Caki2 (cell line): ENCODE measurements at regions not wholly inside any gene's neighbourhood (a gene's known extent, or its start where the extent isn't known, plus 50 kb on each side); places are given as distances from the start of the nearest gene placed in this dataset.
"Not testable (repeated sequence)": the region's sequence is repeated elsewhere in the genome, so short reads cannot be mapped to it uniquely, and the experiment has no call there.

Experiments
- DNase-seq: peaks from one replicate; pipeline ENCODE4 v3.0.0-alpha.2; 2015; ENCODE audit warnings: low read depth
- in situ Hi-C: cut with HindIII; loops from 2 replicates; pipeline ENCODE4 v1.10.0; 2016; ENCODE audit warnings: low sequenced_read_pairs, low pct_unique_long_range_greater_than_20kb, mixed read lengths

- in situ Hi-C loops = no loop called here
These were observed 127.0 kb downstream of the PXDC1 start for GRCh38 chr6:3624250-3625136.

DNA sequence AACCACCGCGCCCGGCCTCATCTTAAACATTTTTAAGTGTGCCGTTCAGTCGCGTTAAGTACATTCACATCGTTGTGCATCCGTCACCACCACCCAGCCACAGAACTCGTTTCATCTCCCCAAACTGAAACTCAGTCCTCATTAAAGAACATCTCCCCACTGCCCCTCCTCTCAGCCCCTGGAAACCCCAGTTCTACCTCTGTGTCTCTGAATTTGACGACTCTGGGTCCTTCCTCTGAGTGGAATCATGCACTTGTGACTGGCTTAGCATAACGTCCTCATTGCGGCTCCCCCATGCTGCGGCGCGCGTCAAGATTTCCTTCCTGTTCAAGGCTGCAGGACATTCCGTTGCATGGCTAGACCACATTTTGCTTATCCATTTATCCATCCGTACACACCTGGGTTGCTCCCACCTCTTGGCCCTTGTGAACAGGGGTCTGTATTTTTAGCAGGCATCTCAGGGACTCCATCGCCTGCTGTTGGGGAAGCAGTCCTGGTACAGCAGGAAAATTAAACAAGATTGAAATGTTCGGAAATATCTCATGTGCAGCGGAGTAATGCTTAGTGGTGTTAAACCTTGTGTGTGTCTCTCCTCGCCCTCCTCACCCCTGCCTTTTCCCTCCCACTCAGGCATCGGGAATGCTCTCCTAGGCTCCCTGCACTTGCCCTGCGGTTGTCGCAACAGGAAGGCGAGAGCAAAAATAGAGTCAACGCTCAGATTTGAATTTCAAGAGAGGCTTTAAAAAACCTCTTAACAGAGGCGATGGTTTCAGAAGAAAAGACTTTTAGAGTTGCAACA, 127.9 kb downstream of the PXDC1 start:
- no peak for DNase-seq
- in situ Hi-C loops = no loop called here

More at GRCh38 chr6:3624250-3625136, 127.0 kb downstream of the PXDC1 start:
- no peak for DNase-seq

- in situ Hi-C loops = no loop called here
- no peak for DNase-seq
These were observed 130.1 kb downstream of the PXDC1 start for GRCh38 chr6:3621411-3621810.

GRCh38 chr6:3620937-3621336, 130.6 kb downstream of the PXDC1 start:
- in situ Hi-C loops = no loop called here

GRCh38 chr6:3620389-3620788, 131.1 kb downstream of the PXDC1 start:
- DNase-seq = no peak
- in situ Hi-C loops = no loop called here

More at GRCh38 chr6:3620937-3621336, 130.6 kb downstream of the PXDC1 start:
- no peak for DNase-seq

GRCh38 chr6:3619800-3620199, 131.7 kb downstream of the PXDC1 start:
- DNase-seq = no peak
- in situ Hi-C loops = no loop called here

- DNase-seq = no peak
- in situ Hi-C loops = no loop called here
These were observed 132.3 kb downstream of the PXDC1 start for GRCh38 chr6:3619201-3619600.

DNA sequence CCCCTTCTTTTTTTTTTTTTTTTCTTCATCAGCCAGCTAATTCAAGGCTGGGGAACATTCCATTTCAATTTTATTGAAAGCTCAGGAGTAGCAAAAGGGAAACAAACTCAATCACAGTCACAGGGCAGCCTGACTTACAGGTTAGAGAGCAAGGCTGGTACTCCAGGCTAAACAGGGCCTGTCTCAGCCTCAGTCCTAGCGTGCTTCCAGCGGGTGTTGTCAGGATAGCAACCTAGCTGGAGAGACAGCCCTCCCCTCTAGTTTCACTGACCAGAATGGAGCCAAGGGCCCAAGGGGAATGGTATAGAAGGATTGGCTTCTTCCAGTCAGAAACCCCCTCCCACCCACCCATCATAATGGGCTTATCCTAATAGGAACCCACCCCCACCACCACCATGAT, 132.9 kb downstream of the PXDC1 start:
- DNase-seq = no peak
- in situ Hi-C loops = no loop called here

DNA sequence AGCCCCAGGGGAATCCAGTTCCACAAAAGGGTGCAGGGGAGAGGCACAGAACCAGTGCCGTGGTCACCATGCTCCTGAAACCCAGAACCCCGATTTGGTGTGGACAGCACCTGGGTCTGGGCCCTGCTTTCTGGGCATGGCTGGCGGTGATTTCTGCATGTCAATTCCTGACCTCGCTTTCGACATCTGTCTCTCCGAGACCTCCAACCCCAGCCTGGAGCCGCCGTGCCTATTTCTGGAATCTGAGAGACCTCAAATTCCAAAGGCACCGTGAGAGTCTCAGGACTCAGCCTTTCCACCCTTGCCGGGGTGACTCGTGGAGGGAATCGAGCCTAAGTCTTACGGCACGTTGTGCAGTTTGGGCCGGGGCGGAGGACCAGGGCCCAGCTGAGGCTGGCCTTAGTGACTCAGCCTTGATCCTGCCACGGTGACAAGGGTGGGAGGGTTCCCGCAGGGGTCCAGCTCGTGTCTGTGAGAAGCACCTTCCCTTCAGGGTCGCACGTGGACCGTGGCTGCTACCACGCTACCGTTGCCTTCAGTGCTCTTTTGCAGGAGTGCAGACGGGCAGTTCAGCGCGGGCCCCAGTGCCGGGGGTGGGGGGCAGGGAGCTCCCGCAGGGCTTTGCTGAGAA, 133.7 kb downstream of the PXDC1 start:
- in situ Hi-C loops = no loop called here

GRCh38 chr6:3617192-3617631, 134.3 kb downstream of the PXDC1 start:
- in situ Hi-C loops = no loop called here

More for the DNA sequence above, 133.7 kb downstream of the PXDC1 start:
- DNase-seq = no peak

DNA sequence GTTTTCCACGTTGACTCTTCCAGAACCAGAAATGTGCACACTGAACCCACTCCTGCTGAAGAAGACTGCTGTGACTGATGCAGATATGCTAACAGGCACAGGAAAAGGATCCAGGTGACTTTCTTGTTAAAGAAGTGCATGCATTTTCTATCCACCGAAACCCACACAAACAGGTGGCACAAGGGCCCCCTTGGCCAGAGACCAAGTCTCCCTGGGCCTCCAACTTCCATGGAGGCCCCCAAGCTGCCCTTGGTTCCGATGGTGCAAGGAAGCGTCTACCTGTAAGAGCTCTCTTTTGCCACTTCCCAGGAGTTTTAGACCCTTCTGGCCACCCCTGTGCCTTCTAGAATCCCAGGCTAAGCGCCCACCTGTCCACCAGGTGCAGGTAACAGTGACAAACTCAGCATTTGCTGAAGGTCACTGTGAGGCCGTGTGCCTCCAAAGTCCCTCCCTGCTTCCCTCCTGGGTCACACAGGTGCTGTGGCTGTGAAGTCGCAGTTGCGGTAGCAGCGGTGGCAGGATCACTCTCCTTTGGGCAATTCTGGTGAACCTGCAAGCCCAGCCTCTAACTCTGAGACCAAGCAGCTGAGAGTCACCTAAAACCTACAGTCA, 134.8 kb downstream of the PXDC1 start:
- in situ Hi-C loops = no loop called here
- DNase-seq = no peak

More at GRCh38 chr6:3617192-3617631, 134.3 kb downstream of the PXDC1 start:
- DNase-seq = no peak

GRCh38 chr6:3615391-3616380, 135.8 kb downstream of the PXDC1 start:
- in situ Hi-C loops = no loop called here
- no peak for DNase-seq

DNA sequence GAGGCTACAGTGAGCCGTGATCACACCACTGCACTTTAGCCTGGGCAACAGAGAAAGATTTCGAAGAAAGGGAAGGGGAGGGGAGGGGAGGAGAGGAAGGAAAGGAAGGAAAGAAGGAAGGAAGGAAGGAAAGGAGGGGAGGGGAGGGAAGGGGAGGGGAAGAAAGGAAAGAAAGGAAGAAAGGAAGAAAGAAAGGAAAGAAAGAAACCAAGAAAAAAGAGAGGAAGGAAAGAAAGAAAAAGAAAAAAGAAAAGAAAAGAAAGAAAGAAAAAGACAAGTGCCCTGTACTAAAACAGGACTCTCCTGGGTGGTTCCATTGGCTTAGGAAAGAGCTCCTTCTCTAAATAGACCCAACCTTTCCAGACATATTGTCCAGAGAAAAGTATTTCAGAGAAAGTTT, 136.6 kb downstream of the PXDC1 start:
- in situ Hi-C loops = no loop called here
- DNase-seq = no peak

- in situ Hi-C loops = not testable (repeated sequence)
These were observed 137.9 kb downstream of the PXDC1 start for GRCh38 chr6:3613565-3613964.

DNA sequence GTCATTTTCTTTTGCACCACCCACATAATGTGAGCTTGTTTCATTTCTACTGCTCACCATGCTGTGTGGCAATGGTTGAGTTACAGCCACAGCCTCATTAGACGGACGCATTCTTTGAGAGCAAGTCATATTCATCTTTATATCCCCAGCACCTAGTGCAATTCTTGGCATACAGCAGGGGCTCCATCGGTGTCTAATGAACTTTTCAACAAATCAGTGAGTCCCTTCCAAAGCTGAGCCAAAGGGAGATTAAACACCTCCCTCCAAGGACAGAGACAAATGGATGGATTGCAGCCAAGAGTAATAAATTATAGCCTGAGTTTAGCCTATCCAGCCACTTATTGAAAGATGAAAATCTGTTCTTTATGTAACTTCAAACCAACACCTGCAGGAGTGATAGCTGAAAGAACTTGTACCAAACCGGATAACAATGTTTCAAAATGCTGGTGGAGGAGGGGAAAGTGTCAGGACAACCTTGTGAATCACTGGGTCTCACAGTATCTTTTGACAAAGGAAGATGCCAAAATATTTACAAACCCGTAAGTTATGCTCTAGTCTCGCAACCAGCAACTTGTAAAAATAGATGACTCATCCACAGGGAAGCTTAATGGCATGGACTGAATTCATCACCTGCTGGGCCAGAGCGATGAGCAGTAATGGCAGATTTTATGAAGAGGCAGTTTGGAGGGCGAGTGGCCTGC, 139.0 kb downstream of the PXDC1 start:
- DNase-seq = peak; percentile 87
- in situ Hi-C loops = no loop called here

More at GRCh38 chr6:3613565-3613964, 137.9 kb downstream of the PXDC1 start:
- DNase-seq = not testable (repeated sequence)

DNA sequence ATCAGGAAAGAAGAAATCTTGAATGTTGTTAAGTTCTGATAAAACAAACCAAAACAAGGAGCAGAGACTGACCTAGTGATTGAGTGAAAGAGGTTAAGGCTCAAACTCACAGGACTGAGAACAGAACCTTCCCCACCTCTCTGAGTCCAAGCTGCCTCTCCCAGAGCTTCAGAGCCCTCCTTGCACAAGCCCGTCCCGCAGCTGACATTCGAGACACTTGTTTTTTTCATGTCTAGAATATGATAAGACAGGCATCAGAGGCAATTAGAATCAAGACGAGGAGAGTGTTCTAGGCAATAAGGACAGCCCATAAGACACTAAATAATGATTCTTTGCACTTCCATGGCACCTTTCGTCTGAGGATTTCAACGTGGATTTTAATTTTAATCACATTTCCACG, 140.6 kb downstream of the PXDC1 start:
- in situ Hi-C loops = no loop called here
- no peak for DNase-seq

GRCh38 chr6:3610206-3610605, 141.3 kb downstream of the PXDC1 start:
- DNase-seq = no peak
- in situ Hi-C loops = no loop called here
